ENCODE measurements at regions not wholly inside any gene's neighbourhood (a gene's known extent, or its start where the extent isn't known, plus 50 kb on each side); places are given as distances from the start of the nearest gene placed in this dataset.

DNA sequence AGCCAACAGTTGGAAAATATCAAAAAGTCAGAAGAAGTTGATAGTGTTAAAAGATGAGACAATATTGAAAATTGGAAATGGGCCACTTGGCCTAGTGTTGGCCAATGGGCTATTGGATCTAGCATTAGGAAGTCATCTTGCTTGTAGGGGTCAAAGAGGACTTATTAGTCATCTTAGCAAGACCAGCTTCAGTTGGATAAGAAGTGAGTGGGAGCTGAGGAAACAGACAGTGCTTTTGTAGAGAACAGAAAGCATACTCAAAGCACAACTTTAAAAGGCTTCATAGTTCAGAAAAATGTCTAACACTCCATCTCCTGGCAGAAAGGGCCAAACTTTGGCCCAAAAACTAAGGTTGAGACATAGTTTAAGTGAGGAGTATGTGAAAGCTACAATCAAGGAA lies 139.9 kb upstream of the PKN2 start:
- Histone ChIP-seq H3K36me3 (ENCODE audit: insufficient read depth, low read length, poor library complexity, severe bottlenecking) (no peaks in the 10 kb centered on the region), H3K4me3 (ENCODE audit: low read depth, low read length, poor library complexity, severe bottlenecking) (no peak overlapping the region), H3K9me3 (ENCODE audit: low read depth, low read length, poor library complexity, severe bottlenecking) (no peaks in the 10 kb centered on the region), H3K4me1 (ENCODE audit: insufficient read depth, low read length, poor library complexity, severe bottlenecking) (peaks cover 8% of the 10 kb centered on the region), H3K27me3 (replicated peaks; ENCODE audit: insufficient read depth, low read depth, low read length, poor library complexity) (no peaks in the 10 kb centered on the region), H3K27ac (ENCODE audit: low read depth, low read length, poor library complexity, severe bottlenecking) (no peak overlapping the region)
- intact Hi-C loops (cut with micrococcal nuclease; ENCODE audit: unreplicated experiment) = no loop called here
- DNase-seq (ENCODE audit: low spot score) = no peak
- TF ChIP-seq, protein P1, sequence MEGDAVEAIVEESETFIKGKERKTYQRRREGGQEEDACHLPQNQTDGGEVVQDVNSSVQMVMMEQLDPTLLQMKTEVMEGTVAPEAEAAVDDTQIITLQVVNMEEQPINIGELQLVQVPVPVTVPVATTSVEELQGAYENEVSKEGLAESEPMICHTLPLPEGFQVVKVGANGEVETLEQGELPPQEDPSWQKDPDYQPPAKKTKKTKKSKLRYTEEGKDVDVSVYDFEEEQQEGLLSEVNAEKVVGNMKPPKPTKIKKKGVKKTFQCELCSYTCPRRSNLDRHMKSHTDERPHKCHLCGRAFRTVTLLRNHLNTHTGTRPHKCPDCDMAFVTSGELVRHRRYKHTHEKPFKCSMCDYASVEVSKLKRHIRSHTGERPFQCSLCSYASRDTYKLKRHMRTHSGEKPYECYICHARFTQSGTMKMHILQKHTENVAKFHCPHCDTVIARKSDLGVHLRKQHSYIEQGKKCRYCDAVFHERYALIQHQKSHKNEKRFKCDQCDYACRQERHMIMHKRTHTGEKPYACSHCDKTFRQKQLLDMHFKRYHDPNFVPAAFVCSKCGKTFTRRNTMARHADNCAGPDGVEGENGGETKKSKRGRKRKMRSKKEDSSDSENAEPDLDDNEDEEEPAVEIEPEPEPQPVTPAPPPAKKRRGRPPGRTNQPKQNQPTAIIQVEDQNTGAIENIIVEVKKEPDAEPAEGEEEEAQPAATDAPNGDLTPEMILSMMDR (conservative IDR thresholded peaks at IDR 0.05; ENCODE audit: low read depth, low read length) = no peak
- TF ChIP-seq EZH2 (IDR thresholded peaks at IDR 0.05; ENCODE audit: borderline replicate concordance, low read depth, low read length, poor library complexity, severe bottlenecking) = no peak
- POLR2A ChIA-PET (ENCODE audit: low non-redundant PET) = no interaction called here
- BruUV-seq (replicated peaks) = no TSS peak
- CTCF ChIA-PET = no interaction called here

DNA sequence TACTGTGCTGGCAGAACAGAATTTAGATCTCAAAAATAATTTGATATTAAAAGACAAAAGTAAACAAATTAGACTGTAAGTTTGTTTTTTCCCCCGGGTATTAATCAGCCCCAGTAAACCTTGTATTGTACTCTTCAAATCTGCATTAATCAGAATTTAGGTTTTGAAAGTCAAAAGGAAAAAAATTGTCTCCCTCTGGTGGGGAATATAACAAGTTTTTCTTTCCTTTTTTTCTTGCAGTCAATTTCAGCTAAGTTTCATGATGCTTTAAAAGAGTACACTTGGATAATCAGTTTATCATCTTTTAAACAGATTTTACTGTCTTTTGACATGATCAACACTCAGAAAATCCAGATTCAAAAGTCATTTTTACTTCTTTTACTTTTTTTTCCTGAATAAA lies 134.5 kb upstream of the PKN2 start:
- H3K4me3 ChIP-seq (ENCODE audit: low read depth, low read length, poor library complexity, severe bottlenecking) = no peak overlapping the region
- no peaks in the 10 kb centered on the region for H3K27me3 ChIP-seq (replicated peaks; ENCODE audit: insufficient read depth, low read depth, low read length, poor library complexity)
- intact Hi-C loops (cut with micrococcal nuclease; ENCODE audit: unreplicated experiment) = no loop called here
- no peak overlapping the region for H3K27ac ChIP-seq (ENCODE audit: low read depth, low read length, poor library complexity, severe bottlenecking)
- TF ChIP-seq, protein P1 (conservative IDR thresholded peaks at IDR 0.05; ENCODE audit: low read depth, low read length) = peak; percentile 65
- TF ChIP-seq EZH2 (IDR thresholded peaks at IDR 0.05; ENCODE audit: borderline replicate concordance, low read depth, low read length, poor library complexity, severe bottlenecking) = no peak
- POLR2A ChIA-PET (ENCODE audit: low non-redundant PET) = no interaction called here
- no peaks in the 10 kb centered on the region for H3K36me3 ChIP-seq (ENCODE audit: insufficient read depth, low read length, poor library complexity, severe bottlenecking)
- peak; percentile 42 for DNase-seq (ENCODE audit: low spot score)
- no peaks in the 10 kb centered on the region for H3K9me3 ChIP-seq (ENCODE audit: low read depth, low read length, poor library complexity, severe bottlenecking)
- peaks cover 11% of the 10 kb centered on the region for H3K4me1 ChIP-seq (ENCODE audit: insufficient read depth, low read length, poor library complexity, severe bottlenecking)
- no TSS peak for BruUV-seq (replicated peaks)
- CTCF ChIA-PET = interaction anchor here (0.7 to 2.3 kb wide), 4 partner anchors 13 to 1269 kb away, joined by 3 to 17 read pairs (median 3); no protein-coding TSS in a partner anchor

DNA sequence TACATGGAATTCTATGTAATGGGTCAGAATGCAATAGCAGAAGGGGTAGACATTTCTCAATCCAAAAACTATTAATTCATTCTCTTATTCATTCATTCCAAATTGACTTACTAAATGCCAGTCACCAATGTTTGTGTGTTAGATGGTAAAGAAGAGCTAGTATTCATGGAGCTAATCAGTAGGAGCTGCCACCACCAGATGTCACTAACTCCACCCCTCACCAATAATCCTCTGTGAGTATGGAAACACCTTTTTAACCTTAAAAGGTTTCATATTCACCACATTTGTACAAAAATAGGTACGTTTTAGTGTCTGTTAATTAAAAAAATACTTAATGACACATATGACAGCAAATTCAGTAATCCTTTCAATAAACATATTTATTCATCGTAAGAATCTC lies 131.8 kb upstream of the PKN2 start:
- intact Hi-C loops (cut with micrococcal nuclease; ENCODE audit: unreplicated experiment) = no loop called here
- BruUV-seq (replicated peaks) = no TSS peak
- no peak overlapping the region for H3K4me3 ChIP-seq (ENCODE audit: low read depth, low read length, poor library complexity, severe bottlenecking)
- H3K36me3 ChIP-seq (ENCODE audit: insufficient read depth, low read length, poor library complexity, severe bottlenecking) = no peaks in the 10 kb centered on the region
- ChIA-PET POLR2A (ENCODE audit: low non-redundant PET) (no interaction called here), CTCF (no interaction called here)
- no peak for TF ChIP-seq EZH2 (IDR thresholded peaks at IDR 0.05; ENCODE audit: borderline replicate concordance, low read depth, low read length, poor library complexity, severe bottlenecking)
- TF ChIP-seq, protein P1 (conservative IDR thresholded peaks at IDR 0.05; ENCODE audit: low read depth, low read length) = peak; percentile 38; the same call in 1 of the 2 replicates
- DNase-seq (ENCODE audit: low spot score) = peak; percentile 2
- H3K4me1 ChIP-seq (ENCODE audit: insufficient read depth, low read length, poor library complexity, severe bottlenecking) = peaks cover 14% of the 10 kb centered on the region
- no peak overlapping the region for H3K27ac ChIP-seq (ENCODE audit: low read depth, low read length, poor library complexity, severe bottlenecking)
- H3K9me3 ChIP-seq (ENCODE audit: low read depth, low read length, poor library complexity, severe bottlenecking) = no peaks in the 10 kb centered on the region
- H3K27me3 ChIP-seq (replicated peaks; ENCODE audit: insufficient read depth, low read depth, low read length, poor library complexity) = no peaks in the 10 kb centered on the region

All from A673 (cell line).